ENCODE measurements at regions not wholly inside any gene's neighbourhood (a gene's known extent, or its start where the extent isn't known, plus 50 kb on each side); places are given as distances from the start of the nearest gene placed in this dataset.

GRCh38 chr10:78748235-78748533, 320.6 kb upstream of the ZMIZ1 start:
- no peak for TF ChIP-seq YY1 (IDR thresholded peaks at IDR 0.05; ENCODE audit: insufficient read depth, insufficient read length)
- TF ChIP-seq SUZ12 (IDR thresholded peaks at IDR 0.05; ENCODE audit: extremely low read depth, insufficient read depth, insufficient read length): no peak
